Activated effector memory CD4-positive, alpha-beta T cell treated with Interleukin-2 at 50 U/mL for 16 hours (primary cell): ENCODE measurements at regions not wholly inside any gene's neighbourhood (a gene's known extent, or its start where the extent isn't known, plus 50 kb on each side); places are given as distances from the start of the nearest gene placed in this dataset.

ENCODE experiments used
- DNase-seq: peaks from one replicate; pipeline ENCODE4 v3.0.0-alpha.2; 2020

GRCh38 chr7:17239683-17240521 is 58.5 kb upstream of the AHR start:
- DNase-seq: no peak

- no peak for DNase-seq
Observed at GRCh38 chr7:17242504-17242903, 55.9 kb upstream of the AHR start.

- no peak for DNase-seq
Observed at GRCh38 chr7:17244786-17245185, 53.7 kb upstream of the AHR start.

GRCh38 chr7:17247357-17247756 is 51.1 kb upstream of the AHR start:
- no peak for DNase-seq

- no peak for DNase-seq
Observed at GRCh38 chr7:17248527-17248926, 49.9 kb upstream of the AHR start.
